Testis (tissue), 2 donors: ENCODE measurements at regions not wholly inside any gene's neighbourhood (a gene's known extent, or its start where the extent isn't known, plus 50 kb on each side); places are given as distances from the start of the nearest gene placed in this dataset.
"Not testable (repeated sequence)": the region's sequence is repeated elsewhere in the genome, so short reads cannot be mapped to it uniquely, and the experiment has no call there.

Source experiments
- DNase-seq: peaks from one replicate; pipeline ENCODE4 v3.0.0-alpha.2; 2019
- H3K27ac ChIP-seq, 2 donors: fragments of 200-600 bp; sonication (generic); one replicate each; pipeline ENCODE4 v1.5.1; 2019
- H3K27me3 ChIP-seq: fragments of 200-600 bp; sonication (generic); one replicate; pipeline ENCODE4 v1.5.1; 2019
- H3K36me3 ChIP-seq: fragments of 200-600 bp; sonication (generic); one replicate; pipeline ENCODE4 v1.5.1; 2017; ENCODE audit warnings: low read depth; ENCODE audit errors: missing control alignments
- H3K4me1 ChIP-seq: fragments of 200-600 bp; sonication (generic); one replicate; pipeline ENCODE4 v1.5.1; 2019
- H3K4me3 ChIP-seq, 2 donors: fragments of 200-600 bp; sonication (generic); one replicate each; pipeline ENCODE4 v1.5.1; 2017 to 2019
- H3K9me3 ChIP-seq: fragments of 200-600 bp; sonication (generic); one replicate; pipeline ENCODE4 v1.5.1; 2017
- CTCF ChIP-seq, 3 experiments: fragments of 450-650 bp in 2 of 3; fragments of 200-600 bp in 1 of 3; sonication (generic) in 1 of 3; IDR thresholded peaks; one replicate each; pipeline ENCODE4 v1.5.1; 2016 to 2019; ENCODE audit warnings: antibody characterized with exemption in 3 of 3, mild to moderate bottlenecking in 2 of 3, moderate library complexity in 1 of 3
- POLR2A ChIP-seq: fragments of 450-650 bp; IDR thresholded peaks from one replicate; pipeline ENCODE4 v1.6.1; 2017; ENCODE audit warnings: antibody characterized with exemption, mild to moderate bottlenecking, moderate library complexity
- WGBS, 2 donors: methylation state at CpG; one replicate each; pipeline ENCODE4 v1.1.5; 2018; 5-methylcytosine and 5-hydroxymethylcytosine counted together
- intact Hi-C: fragments of 100-400 bp; cut with DNase I; formaldehyde crosslinking; loops from one replicate; pipeline ENCODE4 v1.15.1; 2023; ENCODE audit warnings: low total_unique reads

- no peak for DNase-seq
- intact Hi-C loops, result no loop called here
- TF ChIP-seq CTCF (IDR thresholded peaks at IDR 0.05) (no peak), POLR2A (no peak)
- Histone ChIP-seq H3K27me3 (no peaks in the 10 kb centered on the region), H3K27ac (no peak overlapping the region), H3K4me3 (no peak overlapping the region), H3K9me3 (no peaks in the 10 kb centered on the region), H3K4me1 (peaks cover 8% of the 10 kb centered on the region), H3K36me3 (no peaks in the 10 kb centered on the region)
- 90 to 97% methylated on average over 2 of the region's 2 CpGs for WGBS, 2 donors
Measured at GRCh38 chr4:86511590-86511989, 82.5 kb upstream of the PTPN13 start.

- DNase-seq, result no peak
- H3K27ac ChIP-seq, result no peak overlapping the region
- H3K9me3 ChIP-seq, result no peaks in the 10 kb centered on the region
- H3K27me3 ChIP-seq, result no peaks in the 10 kb centered on the region
- intact Hi-C loops, result no loop called here
- H3K36me3 ChIP-seq, result no peaks in the 10 kb centered on the region
- H3K4me3 ChIP-seq, result no peak overlapping the region
- peaks cover 8% of the 10 kb centered on the region for H3K4me1 ChIP-seq
- TF ChIP-seq CTCF (IDR thresholded peaks at IDR 0.05) (no peak), POLR2A (no peak)
Measured at GRCh38 chr4:86512631-86513030, 81.5 kb upstream of the PTPN13 start.

DNA sequence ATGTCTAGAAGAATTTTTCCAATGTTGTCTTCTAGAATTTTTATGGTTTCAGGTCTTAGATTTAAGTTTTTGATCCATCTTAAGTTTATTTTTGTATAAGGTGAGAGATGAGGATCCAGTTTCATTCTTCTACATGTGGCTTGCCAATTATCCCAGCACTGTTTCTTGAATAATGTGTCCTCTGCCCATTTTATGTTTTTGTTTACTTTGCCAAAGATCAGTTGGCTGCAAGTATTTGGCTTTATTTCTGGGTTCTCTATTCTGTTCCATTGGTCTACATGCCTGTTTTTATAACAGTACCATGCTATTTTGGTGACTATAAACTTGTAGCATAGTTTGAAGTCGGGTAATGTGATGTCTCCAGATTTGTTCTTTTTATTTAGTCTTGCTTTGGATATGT, 78.2 kb upstream of the PTPN13 start:
- intact Hi-C loops, H3K27me3 ChIP-seq, H3K36me3 ChIP-seq, H3K4me1 ChIP-seq, H3K9me3 ChIP-seq, H3K4me3 ChIP-seq, DNase-seq, H3K27ac ChIP-seq: not testable (repeated sequence)
- WGBS, 2 donors, result 96 to 97% methylated on average over 1 of the region's 1 CpG

DNA sequence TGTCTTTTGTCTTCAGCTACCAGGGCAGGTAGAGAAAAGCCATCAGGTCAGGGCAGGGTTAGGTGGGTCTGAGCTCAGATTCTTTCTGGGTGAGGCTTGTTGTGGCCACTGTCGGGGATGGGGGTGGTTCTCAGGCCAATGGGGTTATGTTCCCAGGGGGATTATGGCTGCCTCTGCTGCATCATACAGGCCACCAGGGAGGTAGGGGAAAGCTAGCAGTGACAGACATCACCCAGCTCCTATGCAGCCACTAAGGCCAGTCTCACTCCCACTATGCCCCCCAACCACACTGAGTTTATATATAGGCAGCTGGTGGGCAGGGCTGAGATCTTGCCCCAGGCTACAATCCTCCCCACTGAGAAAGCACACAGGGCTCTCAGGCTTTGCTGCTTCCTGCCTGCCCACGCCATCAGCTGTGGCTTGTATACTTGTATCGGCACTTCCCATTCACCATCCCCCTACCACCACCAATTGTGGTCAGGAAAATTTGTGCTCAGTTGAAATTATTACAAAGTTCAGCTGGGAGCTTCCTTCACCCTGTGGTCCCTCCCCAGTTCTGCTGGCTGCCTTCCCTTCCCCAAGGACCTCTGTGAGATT, 72.6 kb upstream of the PTPN13 start:
- no peaks in the 10 kb centered on the region for H3K27me3 ChIP-seq
- H3K4me3 ChIP-seq, result no peak overlapping the region
- TF ChIP-seq POLR2A (no peak), CTCF (IDR thresholded peaks at IDR 0.05) (no peak)
- H3K4me1 ChIP-seq, result no peaks in the 10 kb centered on the region
- H3K9me3 ChIP-seq, result no peaks in the 10 kb centered on the region
- WGBS, 2 donors, result 81 to 91% methylated on average over 3 of the region's 3 CpGs
- no peaks in the 10 kb centered on the region for H3K36me3 ChIP-seq
- intact Hi-C loops, result no loop called here
- H3K27ac ChIP-seq, result no peak overlapping the region
- no peak for DNase-seq

GRCh38 chr4:86522349-86522748, 71.8 kb upstream of the PTPN13 start:
- no peaks in the 10 kb centered on the region for H3K9me3 ChIP-seq
- no peak for DNase-seq

More at GRCh38 chr4:86522349-86522748, 71.8 kb upstream of the PTPN13 start:
- TF ChIP-seq CTCF (IDR thresholded peaks at IDR 0.05) (peak in 1 of 3 experiments; percentile 32), POLR2A (no peak)
- intact Hi-C loops, result no loop called here
- Histone ChIP-seq H3K27ac (no peak overlapping the region), H3K4me3 (no peak overlapping the region), H3K27me3 (no peaks in the 10 kb centered on the region), H3K4me1 (no peaks in the 10 kb centered on the region), H3K36me3 (no peaks in the 10 kb centered on the region)
- 50 to 61% methylated on average over 4 of the region's 4 CpGs for WGBS, 2 donors
